ENCODE measurements at regions not wholly inside any gene's neighbourhood (a gene's known extent, or its start where the extent isn't known, plus 50 kb on each side); places are given as distances from the start of the nearest gene placed in this dataset.

DNA sequence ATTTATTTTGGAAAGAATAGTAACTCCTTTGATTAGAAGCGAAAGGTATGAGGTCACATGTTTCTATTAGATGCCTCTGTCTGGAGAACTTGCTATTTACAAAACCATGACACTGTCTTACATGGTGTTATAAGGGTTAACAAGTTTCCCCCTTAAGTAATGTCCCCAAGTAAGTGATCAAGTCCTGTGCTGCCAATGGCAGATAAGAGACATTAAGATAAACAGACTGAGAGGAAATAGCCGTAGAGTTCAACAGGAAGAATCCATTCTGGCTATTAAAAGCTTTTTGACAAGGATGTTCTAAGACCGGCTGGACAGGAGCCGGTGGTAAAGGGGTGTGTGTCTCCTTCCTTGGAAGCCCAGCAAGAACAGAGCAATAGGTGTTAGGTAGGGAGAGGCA lies 257.5 kb downstream of the GADD45G start:
- no peak for TF ChIP-seq POLR2A (IDR thresholded peaks at IDR 0.05)
- TF ChIP-seq, protein P1, sequence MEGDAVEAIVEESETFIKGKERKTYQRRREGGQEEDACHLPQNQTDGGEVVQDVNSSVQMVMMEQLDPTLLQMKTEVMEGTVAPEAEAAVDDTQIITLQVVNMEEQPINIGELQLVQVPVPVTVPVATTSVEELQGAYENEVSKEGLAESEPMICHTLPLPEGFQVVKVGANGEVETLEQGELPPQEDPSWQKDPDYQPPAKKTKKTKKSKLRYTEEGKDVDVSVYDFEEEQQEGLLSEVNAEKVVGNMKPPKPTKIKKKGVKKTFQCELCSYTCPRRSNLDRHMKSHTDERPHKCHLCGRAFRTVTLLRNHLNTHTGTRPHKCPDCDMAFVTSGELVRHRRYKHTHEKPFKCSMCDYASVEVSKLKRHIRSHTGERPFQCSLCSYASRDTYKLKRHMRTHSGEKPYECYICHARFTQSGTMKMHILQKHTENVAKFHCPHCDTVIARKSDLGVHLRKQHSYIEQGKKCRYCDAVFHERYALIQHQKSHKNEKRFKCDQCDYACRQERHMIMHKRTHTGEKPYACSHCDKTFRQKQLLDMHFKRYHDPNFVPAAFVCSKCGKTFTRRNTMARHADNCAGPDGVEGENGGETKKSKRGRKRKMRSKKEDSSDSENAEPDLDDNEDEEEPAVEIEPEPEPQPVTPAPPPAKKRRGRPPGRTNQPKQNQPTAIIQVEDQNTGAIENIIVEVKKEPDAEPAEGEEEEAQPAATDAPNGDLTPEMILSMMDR (IDR thresholded peaks at IDR 0.05): no peak
- Histone ChIP-seq H3K9me3 (no peaks in the 10 kb centered on the region), H3K4me1 (no peaks in the 10 kb centered on the region), H3K36me3 (ENCODE audit: low read depth, missing control alignments) (no peaks in the 10 kb centered on the region), H3K27me3 (no peaks in the 10 kb centered on the region), H3K4me3 (no peak overlapping the region), H3K27ac (no peak overlapping the region)
- no peak for DNase-seq
- 58 to 68% methylated on average over 4 of the region's 4 CpGs for WGBS, 2 donors
- intact Hi-C loops (cut with DNase I; ENCODE audit: low total_unique reads): no loop called here

DNA sequence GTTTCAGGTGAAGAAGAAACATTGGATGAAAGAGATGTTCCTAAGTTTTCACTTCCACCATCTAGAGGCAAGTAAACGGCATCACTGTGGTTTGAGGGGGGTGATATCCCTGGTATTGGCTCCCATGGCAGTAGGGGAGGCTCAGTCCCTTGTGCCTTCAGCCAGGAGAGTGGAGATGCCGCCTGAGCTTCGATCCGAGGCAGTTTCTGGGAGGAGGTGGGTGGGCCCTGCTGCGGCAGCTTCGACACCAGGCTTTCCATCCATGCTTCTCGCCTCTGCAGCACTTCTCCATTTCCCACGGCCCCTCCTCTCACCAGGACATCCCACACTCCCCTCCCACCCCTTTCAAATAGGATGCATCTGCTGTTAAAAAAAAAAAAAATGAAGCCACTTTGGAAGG lies 258.3 kb downstream of the GADD45G start:
- intact Hi-C loops (cut with DNase I; ENCODE audit: low total_unique reads): no loop called here
- no peak overlapping the region for H3K4me3 ChIP-seq
- no peaks in the 10 kb centered on the region for H3K9me3 ChIP-seq
- no peak overlapping the region for H3K27ac ChIP-seq
- TF ChIP-seq POLR2A (IDR thresholded peaks at IDR 0.05): no peak
- TF ChIP-seq, protein P1 (IDR thresholded peaks at IDR 0.05): no peak
- H3K36me3 ChIP-seq (ENCODE audit: low read depth, missing control alignments): no peaks in the 10 kb centered on the region
- H3K4me1 ChIP-seq: no peaks in the 10 kb centered on the region
- no peaks in the 10 kb centered on the region for H3K27me3 ChIP-seq
- 79 to 89% methylated on average over 8 of the region's 8 CpGs for WGBS, 2 donors
- DNase-seq: no peak

GRCh38 chr9:89863837-89864236 lies 259.0 kb downstream of the GADD45G start:
- H3K4me3 ChIP-seq: no peak overlapping the region
- H3K36me3 ChIP-seq (ENCODE audit: low read depth, missing control alignments): no peaks in the 10 kb centered on the region
- DNase-seq: no peak
- H3K4me1 ChIP-seq: no peaks in the 10 kb centered on the region
- H3K27me3 ChIP-seq: no peaks in the 10 kb centered on the region
- TF ChIP-seq POLR2A (IDR thresholded peaks at IDR 0.05): no peak
- TF ChIP-seq, protein P1 (IDR thresholded peaks at IDR 0.05): no peak
- no peaks in the 10 kb centered on the region for H3K9me3 ChIP-seq
- H3K27ac ChIP-seq: no peak overlapping the region
- WGBS, 2 donors: 69 to 76% methylated on average over 6 of the region's 6 CpGs
- intact Hi-C loops (cut with DNase I; ENCODE audit: low total_unique reads): no loop called here

DNA sequence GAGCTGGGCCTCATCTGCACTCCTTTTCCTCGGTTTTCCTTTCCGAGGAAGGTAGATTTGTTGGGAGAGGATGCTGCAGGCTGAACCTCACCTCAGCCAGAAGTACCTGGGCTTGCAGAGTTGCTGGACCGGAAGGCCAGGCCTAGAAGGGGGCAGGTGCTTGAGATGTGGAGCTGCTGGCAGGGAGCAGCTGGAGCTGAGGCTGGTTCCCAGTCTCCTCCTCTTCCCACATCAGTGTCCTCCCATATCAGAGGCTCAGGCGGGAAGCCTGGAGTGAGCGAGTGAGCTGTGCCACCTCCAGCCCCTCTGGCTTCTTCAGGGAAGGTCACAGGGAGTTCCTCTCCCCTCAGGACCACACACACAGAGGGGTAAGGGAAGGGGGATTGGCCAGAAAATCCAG lies 259.4 kb downstream of the GADD45G start:
- H3K4me1 ChIP-seq: no peaks in the 10 kb centered on the region
- no peak for DNase-seq
- no peak overlapping the region for H3K27ac ChIP-seq
- H3K36me3 ChIP-seq (ENCODE audit: low read depth, missing control alignments): no peaks in the 10 kb centered on the region
- 83 to 87% methylated on average over 5 of the region's 5 CpGs for WGBS, 2 donors
- H3K9me3 ChIP-seq: no peaks in the 10 kb centered on the region
- H3K4me3 ChIP-seq: no peak overlapping the region
- TF ChIP-seq POLR2A (IDR thresholded peaks at IDR 0.05): no peak
- intact Hi-C loops (cut with DNase I; ENCODE audit: low total_unique reads): no loop called here
- no peaks in the 10 kb centered on the region for H3K27me3 ChIP-seq

DNA sequence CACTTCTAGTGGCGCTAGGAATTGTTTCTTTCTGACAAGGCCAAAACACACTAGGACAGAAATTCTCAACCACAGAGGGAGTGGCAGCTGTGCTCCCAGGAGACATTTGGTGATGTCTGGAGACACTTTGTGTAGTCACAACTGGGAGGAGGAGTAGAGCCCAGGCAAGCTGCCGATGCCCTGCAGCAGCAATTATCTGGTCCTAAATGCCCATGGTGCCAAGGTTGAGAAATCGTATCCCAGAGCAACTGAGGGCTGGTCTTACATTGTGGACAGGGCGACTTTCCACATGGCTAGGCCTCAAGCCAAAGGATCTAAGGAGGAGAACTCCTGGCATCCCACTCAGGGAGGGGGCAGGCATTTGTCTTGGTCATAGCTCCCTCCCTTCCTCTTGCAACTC lies 259.9 kb downstream of the GADD45G start:
- intact Hi-C loops (cut with DNase I; ENCODE audit: low total_unique reads): no loop called here
- no peak for DNase-seq
- no peak for TF ChIP-seq POLR2A (IDR thresholded peaks at IDR 0.05)
- TF ChIP-seq, protein P1 (IDR thresholded peaks at IDR 0.05): no peak
- 70 to 74% methylated on average over 4 of the region's 4 CpGs for WGBS, 2 donors
- no peak overlapping the region for H3K27ac ChIP-seq
- H3K27me3 ChIP-seq: no peaks in the 10 kb centered on the region
- H3K4me3 ChIP-seq: no peak overlapping the region
- H3K4me1 ChIP-seq: no peaks in the 10 kb centered on the region
- H3K9me3 ChIP-seq: no peaks in the 10 kb centered on the region
- no peaks in the 10 kb centered on the region for H3K36me3 ChIP-seq (ENCODE audit: low read depth, missing control alignments)

Measured in testis (tissue), 2 donors.